ENCODE measurements at regions not wholly inside any gene's neighbourhood (a gene's known extent, or its start where the extent isn't known, plus 50 kb on each side); places are given as distances from the start of the nearest gene placed in this dataset.

DNA sequence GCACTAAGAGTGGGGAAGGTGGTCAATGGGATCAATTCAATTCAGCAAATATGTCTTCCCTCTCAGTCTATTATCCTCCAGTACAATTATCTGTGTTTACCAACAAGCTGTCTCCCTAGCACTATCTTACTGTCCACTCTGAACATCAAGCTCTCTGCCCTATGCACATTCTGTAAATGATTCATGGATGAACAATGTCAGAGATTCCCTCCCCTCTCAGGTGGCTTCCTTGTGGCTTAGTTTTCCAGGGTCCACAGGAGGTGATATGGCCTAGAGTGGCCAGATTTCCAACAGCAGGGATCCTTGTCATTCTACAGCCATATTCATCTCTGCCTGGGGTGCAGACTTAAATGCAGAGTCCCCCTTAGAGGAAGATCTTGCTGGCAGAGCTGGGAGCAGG is 225.1 kb downstream of the UACA start:
- no peak for TF ChIP-seq CTCF (conservative IDR thresholded peaks at IDR 0.05; ENCODE audit: low read depth, low read length)
- no peak overlapping the region for H3K4me3 ChIP-seq (ENCODE audit: low read length)
- no peak for DNase-seq (ENCODE audit: low read depth)

DNA sequence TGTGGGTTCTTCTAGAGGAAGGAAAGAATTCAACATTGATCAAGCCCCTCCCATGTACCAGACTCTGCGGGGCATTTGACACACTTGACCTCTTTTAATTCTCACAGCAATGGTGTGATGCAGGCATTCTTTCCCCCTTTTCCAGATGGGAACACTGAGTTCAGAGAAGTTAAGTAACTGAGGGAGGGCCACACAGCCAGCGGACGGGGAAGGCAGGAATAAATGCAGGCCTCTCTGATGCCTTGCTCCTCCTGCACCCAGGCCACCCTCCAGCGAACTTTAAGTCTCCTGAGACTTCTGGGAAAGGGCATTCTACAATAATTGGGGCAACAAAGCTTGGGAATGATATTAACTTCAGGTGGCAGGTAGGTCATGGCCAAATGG is 227.4 kb downstream of the UACA start:
- no peak overlapping the region for H3K4me3 ChIP-seq (ENCODE audit: low read length)
- DNase-seq (ENCODE audit: low read depth) = no peak
- TF ChIP-seq CTCF (conservative IDR thresholded peaks at IDR 0.05; ENCODE audit: low read depth, low read length) = no peak

- DNase-seq (ENCODE audit: low read depth) = no peak
- no peak for TF ChIP-seq CTCF (conservative IDR thresholded peaks at IDR 0.05; ENCODE audit: low read depth, low read length)
- H3K4me3 ChIP-seq (ENCODE audit: low read length) = no peak overlapping the region
These were observed 228.0 kb downstream of the UACA start for GRCh38 chr15:70535071-70535954.

DNA sequence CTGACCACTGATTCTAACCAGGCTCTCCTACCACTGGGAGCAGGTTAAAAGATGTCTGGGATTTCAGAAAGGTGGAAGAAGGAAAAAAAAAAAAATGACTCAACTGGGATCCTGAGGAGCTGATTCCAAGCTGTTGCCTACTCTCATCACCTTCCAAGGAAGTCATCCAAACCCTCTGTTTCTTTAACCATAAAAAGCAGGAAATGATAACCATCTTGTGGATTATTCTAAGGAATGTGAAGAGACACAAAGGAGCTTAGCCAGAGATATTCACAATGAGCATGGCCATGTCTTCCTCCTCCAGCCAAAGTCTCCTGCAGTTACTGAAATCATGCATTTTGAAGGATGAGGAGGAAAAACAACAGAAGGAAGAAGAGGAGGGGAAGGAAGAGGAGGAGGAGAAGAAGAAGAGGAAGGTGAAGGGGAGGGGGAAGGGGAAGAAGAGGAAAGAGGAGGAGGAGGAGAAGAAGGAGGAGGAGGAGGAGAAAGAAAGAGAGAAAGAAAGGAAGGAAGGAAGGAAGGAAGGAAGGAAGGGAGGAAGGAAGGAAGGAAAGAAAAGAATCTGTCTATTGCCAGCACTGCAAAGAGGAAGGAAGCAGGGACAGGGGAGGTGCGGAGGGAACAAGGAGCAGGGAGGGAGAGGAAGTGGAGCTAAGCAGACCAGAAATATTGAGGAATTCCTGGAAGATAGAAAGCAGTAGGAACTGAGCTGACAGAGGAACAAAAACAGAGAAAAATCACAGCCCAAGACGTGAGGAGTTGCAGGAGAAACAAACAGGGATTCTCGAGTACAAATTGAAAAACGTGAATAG is 229.2 kb downstream of the UACA start:
- H3K4me3 ChIP-seq (ENCODE audit: low read length) = no peak overlapping the region
- TF ChIP-seq CTCF (conservative IDR thresholded peaks at IDR 0.05; ENCODE audit: low read depth, low read length) = no peak
- DNase-seq (ENCODE audit: low read depth) = no peak

DNA sequence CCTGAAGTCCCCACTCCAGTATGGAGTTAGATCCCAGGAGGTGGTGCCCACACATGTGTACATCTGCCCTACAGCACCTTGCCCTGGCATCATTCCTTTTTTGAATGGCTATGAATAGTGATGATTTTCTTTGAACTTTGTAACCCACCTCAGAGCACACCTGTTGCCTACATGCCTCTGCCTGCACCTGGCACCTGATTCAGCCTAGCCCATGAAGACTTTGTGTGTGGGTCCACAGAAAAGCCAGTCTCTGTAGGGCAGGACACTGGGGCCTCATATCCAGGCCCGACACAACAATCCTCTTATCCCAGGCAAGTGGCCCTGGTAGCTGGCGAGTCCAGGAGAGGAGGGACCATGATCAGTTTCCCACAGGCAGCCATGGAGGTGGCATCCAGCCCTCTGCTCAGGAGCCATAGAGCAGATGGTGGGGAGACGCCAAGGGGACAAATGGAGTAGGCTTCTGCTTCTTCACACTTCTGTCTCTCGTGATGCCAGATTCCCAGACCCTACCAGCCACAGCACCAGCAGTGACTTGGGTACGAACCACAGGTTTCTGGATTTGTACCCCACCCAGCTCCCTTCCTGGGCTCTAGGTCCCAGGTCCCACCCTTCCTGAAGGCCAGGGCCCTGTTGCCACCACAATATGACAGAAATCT is 230.7 kb downstream of the UACA start:
- TF ChIP-seq CTCF (conservative IDR thresholded peaks at IDR 0.05; ENCODE audit: low read depth, low read length) = no peak
- no peak overlapping the region for H3K4me3 ChIP-seq (ENCODE audit: low read length)
- no peak for DNase-seq (ENCODE audit: low read depth)

- H3K4me3 ChIP-seq (ENCODE audit: low read length) = no peak overlapping the region
- DNase-seq (ENCODE audit: low read depth) = no peak
- no peak for TF ChIP-seq CTCF (conservative IDR thresholded peaks at IDR 0.05; ENCODE audit: low read depth, low read length)
These were observed 231.8 kb downstream of the UACA start for GRCh38 chr15:70531576-70531975.
